GM21723 (cell line): ENCODE measurements at regions not wholly inside any gene's neighbourhood (a gene's known extent, or its start where the extent isn't known, plus 50 kb on each side); places are given as distances from the start of the nearest gene placed in this dataset.

Source experiments
- ATAC-seq: cut with Tn5 transposase; IDR thresholded peaks from one replicate; pipeline ENCODE4 v1.9.1; 2021; ENCODE audit warnings: mild to moderate bottlenecking, moderate library complexity; ENCODE audit not compliant: unreplicated experiment

- ATAC-seq = no peak
Observed at GRCh38 chr5:174159327-174160114, 114.0 kb downstream of the NSG2 start.

GRCh38 chr5:174165406-174165805 lies 119.9 kb downstream of the NSG2 start:
- ATAC-seq = no peak

- ATAC-seq = no peak
Observed at GRCh38 chr5:174166231-174167079, 120.9 kb downstream of the NSG2 start.

GRCh38 chr5:174167080-174167910 lies 121.8 kb downstream of the NSG2 start:
- ATAC-seq = no peak

GRCh38 chr5:174172152-174172551 lies 126.6 kb downstream of the NSG2 start:
- no peak for ATAC-seq

- ATAC-seq = no peak
Observed at GRCh38 chr5:174172566-174172965, 127.1 kb downstream of the NSG2 start.

- ATAC-seq = no peak
Observed at GRCh38 chr5:174173766-174174165, 128.3 kb downstream of the NSG2 start.

- no peak for ATAC-seq
Observed at GRCh38 chr5:174175716-174176268, 130.3 kb downstream of the NSG2 start.

- ATAC-seq = no peak
Observed at GRCh38 chr5:174176511-174176910, 131.0 kb downstream of the NSG2 start.

- ATAC-seq = no peak
Observed at GRCh38 chr5:174177531-174177930, 132.0 kb downstream of the NSG2 start.

- no peak for ATAC-seq
Observed at GRCh38 chr5:174177976-174178605, 132.6 kb downstream of the NSG2 start.

- ATAC-seq = no peak
Observed at GRCh38 chr5:174180639-174181038, 135.1 kb downstream of the NSG2 start.

- ATAC-seq = no peak
Observed at GRCh38 chr5:174182111-174182510, 136.6 kb downstream of the NSG2 start.

- ATAC-seq = no peak
Observed at GRCh38 chr5:174183701-174184100, 138.2 kb downstream of the NSG2 start.

- ATAC-seq = no peak
Observed at GRCh38 chr5:174185506-174185905, 140.0 kb downstream of the NSG2 start.

GRCh38 chr5:174186096-174186695 lies 140.7 kb downstream of the NSG2 start:
- no peak for ATAC-seq

GRCh38 chr5:174187001-174187400 lies 141.5 kb downstream of the NSG2 start:
- ATAC-seq = no peak

- no peak for ATAC-seq
Observed at GRCh38 chr5:174187481-174187880, 142.0 kb downstream of the NSG2 start.

- no peak for ATAC-seq
Observed at GRCh38 chr5:174188295-174188694, 142.8 kb downstream of the NSG2 start.
